H9 (cell line): ENCODE measurements at regions not wholly inside any gene's neighbourhood (a gene's known extent, or its start where the extent isn't known, plus 50 kb on each side); places are given as distances from the start of the nearest gene placed in this dataset.

Source experiments
- DNase-seq: peaks from one replicate; pipeline ENCODE4 v3.0.0-alpha.2; 2017
- H2AFZ ChIP-seq: one replicate; pipeline ENCODE4 v1.6.1; 2013; ENCODE audit warnings: mild to moderate bottlenecking, low read length, control low read depth, moderate library complexity
- H2AK5ac ChIP-seq: 2 replicates; pipeline ENCODE4 v1.6.1; 2013; ENCODE audit warnings: low read length, control low read depth, mixed read lengths; ENCODE audit not compliant: insufficient read length
- H2BK120ac ChIP-seq: one replicate; pipeline ENCODE4 v1.6.1; 2013; ENCODE audit warnings: low read depth, mild to moderate bottlenecking, low read length, control low read depth, inconsistent platforms; ENCODE audit not compliant: poor library complexity, severe bottlenecking
- H2BK12ac ChIP-seq: 2 replicates; pipeline ENCODE4 v1.6.1; 2013; ENCODE audit warnings: low read length, control low read depth, mixed read lengths, low read depth; ENCODE audit not compliant: insufficient read length
- H2BK15ac ChIP-seq: 2 replicates; pipeline ENCODE4 v1.6.1; 2013; ENCODE audit warnings: low read depth, low read length, control low read depth
- H2BK20ac ChIP-seq: one replicate; pipeline ENCODE4 v1.6.1; 2013; ENCODE audit warnings: low read depth, mild to moderate bottlenecking, low read length, control low read depth, inconsistent platforms; ENCODE audit not compliant: poor library complexity, severe bottlenecking
- H2BK5ac ChIP-seq: 2 replicates; pipeline ENCODE4 v1.6.1; 2013; ENCODE audit warnings: low read length, control low read depth, mixed read lengths; ENCODE audit not compliant: insufficient read length
- H3K14ac ChIP-seq: 2 replicates; pipeline ENCODE4 v1.6.1; 2013; ENCODE audit warnings: low read length, control low read depth; ENCODE audit not compliant: insufficient read depth
- H3K18ac ChIP-seq: 2 replicates; pipeline ENCODE4 v1.6.1; 2013; ENCODE audit warnings: low read depth, mild to moderate bottlenecking, mixed read lengths, low read length, control low read depth; ENCODE audit not compliant: insufficient read length
- H3K23ac ChIP-seq: 2 replicates; pipeline ENCODE4 v1.6.1; 2013; ENCODE audit warnings: low read length, control low read depth, mixed read lengths, low read depth; ENCODE audit not compliant: insufficient read length
- H3K23me2 ChIP-seq: 2 replicates; pipeline ENCODE4 v1.6.1; 2013; ENCODE audit warnings: low read depth, mild to moderate bottlenecking, mixed read lengths, low read length, control low read depth; ENCODE audit not compliant: insufficient read length, poor library complexity, severe bottlenecking
- H3K27ac ChIP-seq: 2 replicates; pipeline ENCODE4 v1.5.1; 2013; ENCODE audit warnings: low read length, control low read depth, mixed read lengths, low read depth; ENCODE audit not compliant: insufficient read length
- H3K27me3 ChIP-seq: 2 replicates; pipeline ENCODE4 v1.6.1; 2013; ENCODE audit warnings: low read length, control low read depth, inconsistent platforms; ENCODE audit not compliant: insufficient read depth
- H3K4ac ChIP-seq: 2 replicates; pipeline ENCODE4 v1.6.1; 2013; ENCODE audit warnings: low read depth, mild to moderate bottlenecking, control low read depth, inconsistent platforms, low read length, moderate library complexity
- H3K4me1 ChIP-seq: 2 replicates; pipeline ENCODE4 v1.6.1; 2013; ENCODE audit warnings: low read length, control low read depth, inconsistent platforms; ENCODE audit not compliant: insufficient read depth
- H3K4me2 ChIP-seq: 2 replicates; pipeline ENCODE4 v1.6.1; 2013; ENCODE audit warnings: low read length, control low read depth, mixed read lengths; ENCODE audit not compliant: insufficient read length, insufficient read depth
- H3K56ac ChIP-seq: 2 replicates; pipeline ENCODE4 v1.6.1; 2013; ENCODE audit warnings: low read depth, mild to moderate bottlenecking, mixed read lengths, low read length, control low read depth; ENCODE audit not compliant: insufficient read length
- H3K79me1 ChIP-seq: 2 replicates; pipeline ENCODE4 v1.6.1; 2013; ENCODE audit warnings: low read depth, mild to moderate bottlenecking, moderate library complexity, low read length, control low read depth, inconsistent platforms; ENCODE audit not compliant: insufficient read depth, poor library complexity, severe bottlenecking
- H3K79me2 ChIP-seq: 2 replicates; pipeline ENCODE4 v1.6.1; 2013; ENCODE audit warnings: low read length, control low read depth, inconsistent platforms; ENCODE audit not compliant: insufficient read depth
- H3K9ac ChIP-seq: 2 replicates; pipeline ENCODE4 v1.6.1; 2013; ENCODE audit warnings: low read length, control low read depth, mixed read lengths; ENCODE audit not compliant: insufficient read length; ENCODE audit errors: extremely low read depth
- H3K9me3 ChIP-seq: one replicate; pipeline ENCODE4 v1.6.1; 2013; ENCODE audit warnings: low read depth, low read length, inconsistent platforms; ENCODE audit not compliant: control insufficient read depth
- H3T11ph ChIP-seq: one replicate; pipeline ENCODE4 v1.6.1; 2013; ENCODE audit warnings: mild to moderate bottlenecking, low read length, control low read depth, inconsistent platforms
- H4K20me1 ChIP-seq: one replicate; pipeline ENCODE4 v1.6.1; 2013; ENCODE audit not compliant: control insufficient read depth, insufficient read length, insufficient read depth
- H4K5ac ChIP-seq: 2 replicates; pipeline ENCODE4 v1.6.1; 2013; ENCODE audit warnings: low read depth, mild to moderate bottlenecking, mixed read lengths, low read length, control low read depth; ENCODE audit not compliant: insufficient read length
- H4K8ac ChIP-seq: replicated peaks from 2 replicates; pipeline ENCODE4 v1.6.1; 2013; ENCODE audit warnings: low read length, control low read depth, mixed read lengths, low read depth; ENCODE audit not compliant: insufficient read length
- H4K91ac ChIP-seq: 2 replicates; pipeline ENCODE4 v1.6.1; 2013; ENCODE audit warnings: low read depth, mild to moderate bottlenecking, moderate library complexity, mixed read lengths, low read length, control low read depth; ENCODE audit not compliant: insufficient read length
- H3K27ac Mint-ChIP-seq, 3 experiments: 2 replicates in 2 of 3; 3 replicates in 1 of 3; pipeline ENCODE4 v1.8.0; 2020 to 2021; ENCODE audit warnings: mixed read lengths in 3 of 3, mild to moderate bottlenecking in 1 of 3, moderate library complexity in 1 of 3
- H3K27me3 Mint-ChIP-seq: 2 replicates; pipeline ENCODE4 v1.8.0; 2021; ENCODE audit warnings: low read depth, mild to moderate bottlenecking, moderate library complexity, mixed read lengths
- H3K36me3 Mint-ChIP-seq, 3 experiments: 2 replicates in 2 of 3; 3 replicates in 1 of 3; pipeline ENCODE4 v1.8.0; 2020 to 2021; ENCODE audit warnings: low read depth in 3 of 3, mixed read lengths in 3 of 3; ENCODE audit not compliant: insufficient read depth in 1 of 3
- H3K4me1 Mint-ChIP-seq, 2 experiments: 2 replicates each; pipeline ENCODE4 v1.8.0; 2020; ENCODE audit warnings: mixed read lengths in 2 of 2
- H3K4me3 Mint-ChIP-seq, 2 experiments: 2 replicates in 1 of 2; 3 replicates in 1 of 2; pipeline ENCODE4 v1.8.0; 2020 to 2021; ENCODE audit warnings: mild to moderate bottlenecking in 2 of 2, mixed read lengths in 2 of 2, moderate library complexity in 1 of 2
- H3K9me3 Mint-ChIP-seq, 2 experiments: 2 replicates in 1 of 2; 3 replicates in 1 of 2; pipeline ENCODE4 v1.8.0; 2020; ENCODE audit warnings: mild to moderate bottlenecking in 2 of 2, mixed read lengths in 2 of 2, moderate library complexity in 1 of 2
- WGBS: extraction: QIAGEN DNeasy Blood & Tissue Kit; methylation state at CpG from one replicate; pipeline ENCODE4 v1.1.7; 2013; ENCODE audit warnings: missing lambda C conversion rate, low lambda C conversion rate, mixed read lengths; ENCODE audit not compliant: insufficient read length; ENCODE audit errors: extremely low coverage; 5-methylcytosine and 5-hydroxymethylcytosine counted together
- TF ChIP-seq, protein P1 (sequence below): fragments of 200-600 bp; sonication (generic); conservative IDR thresholded peaks from 3 replicates; pipeline ENCODE4 v1.8.0; 2021; ENCODE audit warnings: antibody characterized with exemption, mild to moderate bottlenecking

DNA sequence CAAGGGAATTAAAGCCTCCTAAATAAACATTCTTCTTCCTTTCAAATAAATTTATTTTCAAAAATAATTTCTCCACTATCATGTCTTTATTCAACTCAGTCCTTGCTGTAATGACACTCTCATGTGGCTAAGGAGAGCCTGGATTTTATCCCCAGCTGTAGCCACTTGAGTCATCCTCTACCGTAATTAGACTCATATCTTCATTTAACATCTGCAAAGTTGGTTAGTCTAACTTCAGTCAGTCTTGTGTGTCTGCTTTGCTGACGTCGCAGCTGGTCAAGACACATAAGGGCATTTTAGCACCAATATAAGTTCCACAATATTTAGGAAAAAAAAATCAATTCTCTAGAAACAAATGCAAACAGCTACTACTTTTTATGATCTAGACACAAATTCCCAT is 776.4 kb upstream of the ATXN8OS start:
- Histone ChIP-seq H3K4me1 (no peaks in the 10 kb centered on the region), H4K91ac (no peak overlapping the region), H2AK5ac (no peak overlapping the region), H3K14ac (no peak overlapping the region), H3K9ac (no peak overlapping the region), H4K5ac (no peak overlapping the region), H3K56ac (no peak overlapping the region), H4K20me1 (no peaks in the 10 kb centered on the region), H2BK12ac (no peak overlapping the region), H3K18ac (no peak overlapping the region), H3K79me2 (no peaks in the 10 kb centered on the region), H3T11ph (no peak overlapping the region), H4K8ac (no peak overlapping the region), H2BK5ac (no peak overlapping the region), H3K23me2 (no peaks in the 10 kb centered on the region), H3K23ac (no peak overlapping the region), H3K4ac (no peak overlapping the region), H3K27me3 (no peaks in the 10 kb centered on the region), H3K27ac (no peak overlapping the region), H2BK15ac (no peak overlapping the region), H3K4me2 (no peak overlapping the region), H3K9me3 (no peaks in the 10 kb centered on the region), H3K79me1 (no peaks in the 10 kb centered on the region), H2BK20ac (no peak overlapping the region), H2BK120ac (no peak overlapping the region), H2AFZ (no peak overlapping the region)
- no CpG with 5 or more reads among the region's 3 CpGs for WGBS
- no peak overlapping the region for H3K27ac Mint-ChIP-seq
- H3K9me3 Mint-ChIP-seq = no peaks in the 10 kb centered on the region
- no peak for DNase-seq
- H3K4me3 Mint-ChIP-seq = no peak overlapping the region
- H3K36me3 Mint-ChIP-seq = no peaks in the 10 kb centered on the region; a peak in 1 of 7 replicates
- TF ChIP-seq, protein P1, sequence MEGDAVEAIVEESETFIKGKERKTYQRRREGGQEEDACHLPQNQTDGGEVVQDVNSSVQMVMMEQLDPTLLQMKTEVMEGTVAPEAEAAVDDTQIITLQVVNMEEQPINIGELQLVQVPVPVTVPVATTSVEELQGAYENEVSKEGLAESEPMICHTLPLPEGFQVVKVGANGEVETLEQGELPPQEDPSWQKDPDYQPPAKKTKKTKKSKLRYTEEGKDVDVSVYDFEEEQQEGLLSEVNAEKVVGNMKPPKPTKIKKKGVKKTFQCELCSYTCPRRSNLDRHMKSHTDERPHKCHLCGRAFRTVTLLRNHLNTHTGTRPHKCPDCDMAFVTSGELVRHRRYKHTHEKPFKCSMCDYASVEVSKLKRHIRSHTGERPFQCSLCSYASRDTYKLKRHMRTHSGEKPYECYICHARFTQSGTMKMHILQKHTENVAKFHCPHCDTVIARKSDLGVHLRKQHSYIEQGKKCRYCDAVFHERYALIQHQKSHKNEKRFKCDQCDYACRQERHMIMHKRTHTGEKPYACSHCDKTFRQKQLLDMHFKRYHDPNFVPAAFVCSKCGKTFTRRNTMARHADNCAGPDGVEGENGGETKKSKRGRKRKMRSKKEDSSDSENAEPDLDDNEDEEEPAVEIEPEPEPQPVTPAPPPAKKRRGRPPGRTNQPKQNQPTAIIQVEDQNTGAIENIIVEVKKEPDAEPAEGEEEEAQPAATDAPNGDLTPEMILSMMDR = no peak
- H3K4me1 Mint-ChIP-seq = no peaks in the 10 kb centered on the region
- H3K27me3 Mint-ChIP-seq = no peaks in the 10 kb centered on the region
